GM12872 (cell line): ENCODE measurements at regions not wholly inside any gene's neighbourhood (a gene's known extent, or its start where the extent isn't known, plus 50 kb on each side); places are given as distances from the start of the nearest gene placed in this dataset.

Experiments used
- CTCF ChIP-seq: IDR thresholded peaks from 3 replicates; pipeline ENCODE4 v1.5.1; 2011; ENCODE audit warnings: low read depth, mild to moderate bottlenecking, low read length, moderate library complexity; ENCODE audit not compliant: insufficient read depth

GRCh38 chr1:219090607-219091006, 83.1 kb upstream of the LYPLAL1 start:
- TF ChIP-seq CTCF: no peak

GRCh38 chr1:219092206-219092605, 81.5 kb upstream of the LYPLAL1 start:
- no peak for TF ChIP-seq CTCF

- no peak for TF ChIP-seq CTCF
These were observed 74.4 kb upstream of the LYPLAL1 start for GRCh38 chr1:219099307-219099706.

- no peak for TF ChIP-seq CTCF
These were observed 73.6 kb upstream of the LYPLAL1 start for GRCh38 chr1:219100059-219100458.

- no peak for TF ChIP-seq CTCF
These were observed 67.8 kb upstream of the LYPLAL1 start for GRCh38 chr1:219105893-219106292.

GRCh38 chr1:219109424-219110018, 64.2 kb upstream of the LYPLAL1 start:
- TF ChIP-seq CTCF: no peak

GRCh38 chr1:219113261-219113660, 60.4 kb upstream of the LYPLAL1 start:
- no peak for TF ChIP-seq CTCF
